Stomach (tissue), 8 donors: ENCODE measurements at regions not wholly inside any gene's neighbourhood (a gene's known extent, or its start where the extent isn't known, plus 50 kb on each side); places are given as distances from the start of the nearest gene placed in this dataset.
"Not testable (repeated sequence)": the region's sequence is repeated elsewhere in the genome, so short reads cannot be mapped to it uniquely, and the experiment has no call there.

ENCODE experiments used
- DNase-seq, 2 donors: peaks; one replicate each; pipeline versions ENCODE4 v3.0.0 to v3.0.0-alpha.2; 2013 to 2019
- H3K27ac ChIP-seq, 5 donors: fragments of 200-600 bp in 4 of 5; sonication (generic) in 4 of 5; one replicate each; pipeline ENCODE4 v1.5.1; 2013 to 2019; ENCODE audit warnings: mild to moderate bottlenecking in 1 of 5, moderate library complexity in 1 of 5
- H3K27me3 ChIP-seq, 3 donors: fragments of 200-600 bp; sonication (generic); one replicate each; pipeline ENCODE4 v1.5.1; 2017 to 2019; ENCODE audit warnings: mixed run types in 1 of 3
- H3K36me3 ChIP-seq, 4 donors: fragments of 200-600 bp; sonication (generic); 1 replicate in 3 of 4; 2 replicates in 1 of 4; pipeline ENCODE4 v1.5.1; 2016 to 2019
- H3K4me1 ChIP-seq, 4 donors: fragments of 200-600 bp; sonication (generic); one replicate each; pipeline ENCODE4 v1.5.1; 2016 to 2019
- H3K4me3 ChIP-seq, 4 donors: fragments of 200-600 bp; sonication (generic) in 3 of 4; one replicate each; pipeline ENCODE4 v1.5.1; 2016 to 2019; ENCODE audit warnings: mild to moderate bottlenecking in 1 of 4
- H3K9me3 ChIP-seq, 4 donors: fragments of 200-600 bp; sonication (generic); one replicate each; pipeline ENCODE4 v1.5.1; 2016 to 2019
- EP300 ChIP-seq: sonication (generic); formaldehyde crosslinking; IDR thresholded peaks from one replicate; pipeline ENCODE4 v1.6.1; 2017; ENCODE audit warnings: antibody characterized with exemption
- POLR2A ChIP-seq, 4 donors: fragments of 450-650 bp; IDR thresholded peaks; one replicate each; pipeline ENCODE4 v1.6.1; 2016; ENCODE audit warnings: antibody characterized with exemption in 4 of 4, control low read depth in 2 of 4, mild to moderate bottlenecking in 1 of 4, moderate library complexity in 1 of 4
- POLR2AphosphoS5 ChIP-seq, 3 donors: sonication (generic); formaldehyde crosslinking; IDR thresholded peaks; one replicate each; pipeline ENCODE4 v1.6.1; 2016; ENCODE audit warnings: antibody characterized with exemption in 3 of 3
- WGBS, 5 donors: extraction: QIAGEN DNeasy Blood & Tissue Kit in 3 of 5; methylation state at CpG; one replicate each; pipeline versions ENCODE4 v1.1.5 to v1.1.7; 2013 to 2018; 5-methylcytosine and 5-hydroxymethylcytosine counted together
- intact Hi-C: fragments of 100-400 bp; cut with DNase I; formaldehyde crosslinking; loops from one replicate; pipeline ENCODE4 v1.15.1; 2023; ENCODE audit warnings: low total_unique reads
- TF ChIP-seq, protein P1 (sequence below), 7 experiments: fragments of 450-650 bp in 4 of 7; fragments of 200-600 bp in 3 of 7; sonication (generic) in 3 of 7; IDR thresholded peaks; one replicate each; pipeline ENCODE4 v1.5.1; 2016 to 2019; ENCODE audit warnings: antibody characterized with exemption in 7 of 7, control low read depth in 2 of 7, mild to moderate bottlenecking in 1 of 7
- donor health status: healthy with polysubstance abuse.
- donor health status: Bipolar disorder and iron deficiency.
- donor health status: healthy.

- WGBS, 5 donors: 87 to 93% (median 90%) methylated on average over 6 of the region's 6 CpGs
- no peak overlapping the region for H3K4me3 ChIP-seq
- no peaks in the 10 kb centered on the region for H3K4me1 ChIP-seq
- H3K27ac ChIP-seq: no peak overlapping the region
- DNase-seq: no peak
- H3K36me3 ChIP-seq: no peaks in the 10 kb centered on the region
- no peaks in the 10 kb centered on the region for H3K9me3 ChIP-seq
- TF ChIP-seq, protein P1, sequence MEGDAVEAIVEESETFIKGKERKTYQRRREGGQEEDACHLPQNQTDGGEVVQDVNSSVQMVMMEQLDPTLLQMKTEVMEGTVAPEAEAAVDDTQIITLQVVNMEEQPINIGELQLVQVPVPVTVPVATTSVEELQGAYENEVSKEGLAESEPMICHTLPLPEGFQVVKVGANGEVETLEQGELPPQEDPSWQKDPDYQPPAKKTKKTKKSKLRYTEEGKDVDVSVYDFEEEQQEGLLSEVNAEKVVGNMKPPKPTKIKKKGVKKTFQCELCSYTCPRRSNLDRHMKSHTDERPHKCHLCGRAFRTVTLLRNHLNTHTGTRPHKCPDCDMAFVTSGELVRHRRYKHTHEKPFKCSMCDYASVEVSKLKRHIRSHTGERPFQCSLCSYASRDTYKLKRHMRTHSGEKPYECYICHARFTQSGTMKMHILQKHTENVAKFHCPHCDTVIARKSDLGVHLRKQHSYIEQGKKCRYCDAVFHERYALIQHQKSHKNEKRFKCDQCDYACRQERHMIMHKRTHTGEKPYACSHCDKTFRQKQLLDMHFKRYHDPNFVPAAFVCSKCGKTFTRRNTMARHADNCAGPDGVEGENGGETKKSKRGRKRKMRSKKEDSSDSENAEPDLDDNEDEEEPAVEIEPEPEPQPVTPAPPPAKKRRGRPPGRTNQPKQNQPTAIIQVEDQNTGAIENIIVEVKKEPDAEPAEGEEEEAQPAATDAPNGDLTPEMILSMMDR (IDR thresholded peaks at IDR 0.05): no peak
- TF ChIP-seq POLR2A (IDR thresholded peaks at IDR 0.05) (no peak), EP300 (no peak), POLR2AphosphoS5 (IDR thresholded peaks at IDR 0.05) (no peak)
- intact Hi-C loops: no loop called here
- H3K27me3 ChIP-seq: no peaks in the 10 kb centered on the region
Observed at GRCh38 chr7:94706996-94707740, 51.2 kb upstream of the SGCE start.

DNA sequence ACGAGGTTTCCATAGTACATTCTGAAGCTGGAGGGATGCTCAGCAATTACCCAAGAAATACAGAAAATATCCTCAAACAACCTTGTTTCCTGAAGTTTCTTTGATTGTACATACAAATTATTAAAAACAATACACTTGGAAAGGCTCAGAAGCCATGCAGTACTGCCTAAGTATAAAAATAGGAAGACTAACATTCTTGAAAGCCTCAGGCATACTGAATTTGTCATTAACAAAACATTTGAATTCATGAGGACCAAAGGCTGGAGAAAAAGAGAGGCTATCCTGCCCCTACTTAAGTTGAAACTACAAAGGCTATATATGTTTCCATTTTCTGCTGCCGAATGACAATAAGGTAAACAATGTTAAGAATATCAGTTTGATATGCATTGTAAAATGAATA lies 54.3 kb upstream of the SGCE start:
- DNase-seq: no peak
- TF ChIP-seq, protein P1 (IDR thresholded peaks at IDR 0.05): no peak
- TF ChIP-seq POLR2AphosphoS5 (IDR thresholded peaks at IDR 0.05) (no peak), POLR2A (IDR thresholded peaks at IDR 0.05) (no peak), EP300 (no peak)
- WGBS, 5 donors: 53 to 67% (median 65%) methylated on average over 2 of the region's 2 CpGs

DNA sequence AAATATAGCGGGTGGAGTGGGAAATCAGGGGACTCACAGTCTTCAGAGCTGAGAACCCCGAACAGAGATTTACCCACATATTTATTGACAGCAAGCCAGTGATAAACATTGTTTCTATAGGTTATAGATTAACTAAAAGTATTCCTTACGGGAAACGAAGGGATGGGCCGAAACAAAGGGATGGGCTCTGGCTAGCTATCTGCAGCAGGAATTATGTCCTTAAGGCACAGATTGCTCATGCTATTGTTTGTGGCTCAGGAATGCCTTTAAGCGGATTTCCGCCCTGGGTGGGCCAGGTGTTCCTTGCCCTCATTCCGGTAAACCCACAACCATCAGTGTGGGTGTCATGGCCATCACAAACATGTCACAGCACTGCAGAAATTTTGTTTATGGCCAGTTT lies 66.4 kb upstream of the SGCE start:
- H3K27me3 ChIP-seq, H3K36me3 ChIP-seq, H3K27ac ChIP-seq, intact Hi-C loops, H3K4me1 ChIP-seq, DNase-seq, H3K4me3 ChIP-seq: not testable (repeated sequence)
- H3K9me3 ChIP-seq: peaks cover 0 to 14% (median 4%) of the 10 kb centered on the region in 4 donors
- 92 to 94% (median 94%) methylated on average over 8 of the region's 8 CpGs for WGBS, 5 donors

More for the DNA sequence above, 54.3 kb upstream of the SGCE start:
- Histone ChIP-seq H3K4me3 (no peak overlapping the region), H3K36me3 (no peaks in the 10 kb centered on the region), H3K9me3 (no peaks in the 10 kb centered on the region), H3K27me3 (no peaks in the 10 kb centered on the region), H3K27ac (no peak overlapping the region), H3K4me1 (no peaks in the 10 kb centered on the region)
- intact Hi-C loops: no loop called here

DNA sequence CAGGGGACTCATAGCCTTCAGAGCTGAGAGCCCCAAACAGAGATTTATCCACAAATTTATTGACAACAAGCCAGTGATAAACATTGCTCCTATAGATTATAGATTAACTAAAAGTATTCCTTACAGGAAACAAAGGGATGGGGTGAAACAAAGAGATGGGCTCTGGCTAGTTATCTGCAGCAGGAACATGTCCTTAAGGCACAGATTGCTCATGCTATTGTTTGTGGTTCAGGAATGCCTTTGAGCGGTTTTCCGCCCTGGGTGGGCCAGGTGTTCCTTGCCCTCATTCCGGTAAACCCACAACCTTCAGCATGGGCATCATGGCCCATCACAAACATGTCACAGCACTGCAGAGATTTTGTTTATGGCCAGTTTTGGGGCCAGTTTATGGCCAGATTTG lies 73.0 kb upstream of the SGCE start:
- H3K4me3 ChIP-seq, DNase-seq, H3K9me3 ChIP-seq, H3K27ac ChIP-seq, H3K27me3 ChIP-seq, intact Hi-C loops, H3K4me1 ChIP-seq, H3K36me3 ChIP-seq: not testable (repeated sequence)
- 91 to 95% (median 94%) methylated on average over 3 of the region's 3 CpGs for WGBS, 5 donors

GRCh38 chr7:94738071-94738470 lies 82.1 kb upstream of the SGCE start:
- peak in 1 of 2 donors; percentile 12 for DNase-seq
- Histone ChIP-seq H3K27ac (no peak overlapping the region), H3K4me1 (no peaks in the 10 kb centered on the region), H3K27me3 (no peaks in the 10 kb centered on the region), H3K4me3 (no peak overlapping the region), H3K36me3 (no peaks in the 10 kb centered on the region), H3K9me3 (no peaks in the 10 kb centered on the region)
- WGBS, 5 donors: 76 to 94% (median 91%) methylated on average over 1 of the region's 1 CpG
- intact Hi-C loops: no loop called here
- TF ChIP-seq POLR2A (IDR thresholded peaks at IDR 0.05) (no peak), EP300 (no peak), POLR2AphosphoS5 (IDR thresholded peaks at IDR 0.05) (no peak)
- TF ChIP-seq, protein P1 (IDR thresholded peaks at IDR 0.05): no peak
